ENCODE measurements at regions not wholly inside any gene's neighbourhood (a gene's known extent, or its start where the extent isn't known, plus 50 kb on each side); places are given as distances from the start of the nearest gene placed in this dataset.

DNA sequence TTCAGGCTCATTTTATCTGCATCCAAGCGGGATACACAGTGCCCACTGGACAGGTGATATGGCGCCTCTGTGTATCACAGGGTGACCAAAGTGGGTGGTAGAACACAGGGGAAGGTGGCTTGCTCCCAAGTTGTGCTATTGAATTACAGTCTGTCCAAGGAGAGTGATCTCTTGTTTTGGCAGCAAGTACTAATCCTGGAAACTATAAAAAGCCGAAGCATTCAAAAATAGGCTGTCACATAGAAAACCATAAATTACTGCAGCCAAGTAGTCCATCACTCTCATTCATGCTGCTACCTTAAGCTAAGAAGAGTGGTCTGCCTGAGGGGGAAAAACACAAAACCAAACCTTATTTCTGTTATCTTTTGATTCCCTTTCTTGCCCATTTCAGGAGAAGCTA lies 237.1 kb upstream of the POU3F3 start:
- TF ChIP-seq, protein P1, sequence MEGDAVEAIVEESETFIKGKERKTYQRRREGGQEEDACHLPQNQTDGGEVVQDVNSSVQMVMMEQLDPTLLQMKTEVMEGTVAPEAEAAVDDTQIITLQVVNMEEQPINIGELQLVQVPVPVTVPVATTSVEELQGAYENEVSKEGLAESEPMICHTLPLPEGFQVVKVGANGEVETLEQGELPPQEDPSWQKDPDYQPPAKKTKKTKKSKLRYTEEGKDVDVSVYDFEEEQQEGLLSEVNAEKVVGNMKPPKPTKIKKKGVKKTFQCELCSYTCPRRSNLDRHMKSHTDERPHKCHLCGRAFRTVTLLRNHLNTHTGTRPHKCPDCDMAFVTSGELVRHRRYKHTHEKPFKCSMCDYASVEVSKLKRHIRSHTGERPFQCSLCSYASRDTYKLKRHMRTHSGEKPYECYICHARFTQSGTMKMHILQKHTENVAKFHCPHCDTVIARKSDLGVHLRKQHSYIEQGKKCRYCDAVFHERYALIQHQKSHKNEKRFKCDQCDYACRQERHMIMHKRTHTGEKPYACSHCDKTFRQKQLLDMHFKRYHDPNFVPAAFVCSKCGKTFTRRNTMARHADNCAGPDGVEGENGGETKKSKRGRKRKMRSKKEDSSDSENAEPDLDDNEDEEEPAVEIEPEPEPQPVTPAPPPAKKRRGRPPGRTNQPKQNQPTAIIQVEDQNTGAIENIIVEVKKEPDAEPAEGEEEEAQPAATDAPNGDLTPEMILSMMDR (IDR thresholded peaks at IDR 0.05), result no peak
- TF ChIP-seq POLR2A (IDR thresholded peaks at IDR 0.05) (no peak), POLR2AphosphoS5 (IDR thresholded peaks at IDR 0.05; ENCODE audit: insufficient read depth in 1 of 2, low read depth in 1 of 2) (no peak)
